IMR-90 (cell line): ENCODE measurements at regions not wholly inside any gene's neighbourhood (a gene's known extent, or its start where the extent isn't known, plus 50 kb on each side); places are given as distances from the start of the nearest gene placed in this dataset.

ENCODE experiments used
- ATAC-seq: fragments of 200-7000 bp; cut with Tn5 transposase; 2 replicates; pipeline ENCODE4 v1.9.1; 2020; ENCODE audit warnings: low read depth, mild to moderate bottlenecking, moderate library complexity
- BruUV-seq: library from RNA; stranded (reverse); fragments of 400-500 nt; replicated peaks from 2 replicates; lab custom pipeline; 2021; lab: Mats Ljungman, UMichigan
- CTCF ChIA-PET: fragments of 300-600 bp; formaldehyde crosslinking; extraction: SDS; loops from one replicate; lab custom pipeline; 2021; ENCODE audit warnings: antibody characterized with exemption; lab: Yijun Ruan, JAX
- POLR2A ChIA-PET: fragments of 300-600 bp; sonication (Branson Sonifier 250); formaldehyde crosslinking; loops from one replicate; lab custom pipeline; 2022; ENCODE audit warnings: antibody characterized with exemption; ENCODE audit not compliant: unreplicated experiment; lab: Charles Lee
- DNase-seq: peaks from one replicate; pipeline ENCODE4 v3.0.0; 2013
- H2AFZ ChIP-seq: replicated peaks from 2 replicates; pipeline ENCODE3; 2013; ENCODE audit warnings: low read length, mild to moderate bottlenecking; ENCODE audit not compliant: poor library complexity
- H2AK5ac ChIP-seq: 2 replicates; pipeline ENCODE4 v1.6.1; 2013; ENCODE audit warnings: low read depth, low read length, inconsistent platforms
- H2AK9ac ChIP-seq: replicated peaks from 2 replicates; pipeline ENCODE3; 2013; ENCODE audit warnings: mild to moderate bottlenecking, low read depth, low read length, moderate library complexity; ENCODE audit not compliant: poor library complexity
- H2BK120ac ChIP-seq: 2 replicates; pipeline ENCODE4 v1.6.1; 2013; ENCODE audit warnings: low read depth, low read length, inconsistent platforms
- H2BK15ac ChIP-seq: 3 replicates; pipeline ENCODE4 v1.6.1; 2013; ENCODE audit warnings: low read depth, low read length, inconsistent platforms
- H2BK20ac ChIP-seq: 2 replicates; pipeline ENCODE4 v1.6.1; 2013; ENCODE audit warnings: low read depth, mild to moderate bottlenecking, inconsistent platforms, low read length, moderate library complexity
- H2BK5ac ChIP-seq: 2 replicates; pipeline ENCODE4 v1.6.1; 2013; ENCODE audit warnings: mild to moderate bottlenecking, low read depth, low read length, inconsistent platforms; ENCODE audit not compliant: poor library complexity, severe bottlenecking
- H3K14ac ChIP-seq: replicated peaks from 2 replicates; pipeline ENCODE4 v1.6.1; 2013; ENCODE audit warnings: low read depth, low read length, inconsistent platforms
- H3K18ac ChIP-seq: 2 replicates; pipeline ENCODE4 v1.6.1; 2013; ENCODE audit warnings: low read depth, low read length, control low read depth
- H3K23ac ChIP-seq: 2 replicates; pipeline ENCODE4 v1.6.1; 2013; ENCODE audit warnings: low read depth, low read length, inconsistent platforms
- H3K27ac ChIP-seq: 2 replicates; pipeline ENCODE4 v1.5.1; 2013; ENCODE audit warnings: mild to moderate bottlenecking, control low read depth, low read length; ENCODE audit not compliant: insufficient read depth
- H3K27me3 ChIP-seq: 2 replicates; pipeline ENCODE4 v1.6.1; 2013; ENCODE audit warnings: low read length; ENCODE audit not compliant: control insufficient read depth, insufficient read depth
- H3K36me3 ChIP-seq: 2 replicates; pipeline ENCODE4 v1.6.1; 2013; ENCODE audit warnings: low read length, mixed read lengths; ENCODE audit not compliant: control insufficient read depth, insufficient read depth
- H3K4ac ChIP-seq: 2 replicates; pipeline ENCODE4 v1.6.1; 2013; ENCODE audit warnings: low read depth, low read length, inconsistent platforms
- H3K4me1 ChIP-seq: 2 replicates; pipeline ENCODE4 v1.6.1; 2013; ENCODE audit warnings: low read length, mixed read lengths; ENCODE audit not compliant: control insufficient read depth, insufficient read depth
- H3K4me2 ChIP-seq: 2 replicates; pipeline ENCODE4 v1.6.1; 2013; ENCODE audit warnings: low read depth, mild to moderate bottlenecking, control low read depth, low read length, moderate library complexity
- H3K4me3 ChIP-seq: 2 replicates; pipeline ENCODE4 v1.5.1; 2013; ENCODE audit warnings: low read depth, mild to moderate bottlenecking, control low read depth, low read length, moderate library complexity; ENCODE audit not compliant: insufficient read depth
- H3K56ac ChIP-seq: 2 replicates; pipeline ENCODE4 v1.6.1; 2013; ENCODE audit warnings: low read length, inconsistent platforms; ENCODE audit not compliant: insufficient read depth; ENCODE audit errors: extremely low read depth
- H3K79me1 ChIP-seq, 2 experiments: 2 replicates each; pipeline ENCODE4 v1.6.1; 2013; ENCODE audit warnings: low read length in 2 of 2, inconsistent platforms in 1 of 2, low read depth in 1 of 2
- H3K9ac ChIP-seq: 2 replicates; pipeline ENCODE4 v1.6.1; 2013; ENCODE audit warnings: low read depth, low read length, control low read depth
- H3K9me1 ChIP-seq: 2 replicates; pipeline ENCODE4 v1.6.1; 2013; ENCODE audit warnings: low read length, inconsistent platforms; ENCODE audit not compliant: insufficient read depth
- H3K9me3 ChIP-seq: 2 replicates; pipeline ENCODE4 v1.6.1; 2013; ENCODE audit warnings: low read length; ENCODE audit not compliant: control insufficient read depth, insufficient read depth
- H4K20me1 ChIP-seq: 2 replicates; pipeline ENCODE4 v1.6.1; 2013; ENCODE audit warnings: low read length, inconsistent platforms; ENCODE audit not compliant: insufficient read depth
- H4K5ac ChIP-seq: 2 replicates; pipeline ENCODE4 v1.6.1; 2013; ENCODE audit warnings: mild to moderate bottlenecking, low read depth, low read length, control low read depth
- H4K8ac ChIP-seq, 2 experiments: 2 replicates each; pipeline ENCODE4 v1.6.1; 2013; ENCODE audit warnings: low read depth in 2 of 2, low read length in 2 of 2, control low read depth in 1 of 2, inconsistent platforms in 1 of 2
- H4K91ac ChIP-seq: 2 replicates; pipeline ENCODE4 v1.6.1; 2013; ENCODE audit warnings: low read depth, low read length, inconsistent platforms; ENCODE audit not compliant: insufficient read depth
- BHLHE40 ChIP-seq: fragments of 150-350 bp; IDR thresholded peaks from 2 replicates; pipeline ENCODE4 v1.6.1; 2016; ENCODE audit warnings: mild to moderate bottlenecking, low read depth, low read length
- CHD1 ChIP-seq: IDR thresholded peaks from 2 replicates; pipeline ENCODE4 v1.6.1; 2012; ENCODE audit warnings: low read depth, low read length, improper control_type of control experiment
- MAFK ChIP-seq: IDR thresholded peaks from 2 replicates; pipeline ENCODE4 v1.6.1; 2012; ENCODE audit warnings: low read depth, low read length, improper control_type of control experiment
- NFE2L2 ChIP-seq: fragments of 150-350 bp; IDR thresholded peaks from 2 replicates; pipeline ENCODE4 v1.6.1; 2016; ENCODE audit warnings: low read depth, mild to moderate bottlenecking, low read length
- POLR2A ChIP-seq: IDR thresholded peaks from 2 replicates; pipeline ENCODE4 v1.6.1; 2012; ENCODE audit warnings: mild to moderate bottlenecking, low read depth, low read length
- WGBS, 2 experiments: methylation state at CpG; one replicate each; pipeline versions ENCODE4 v1.1.5 to v1.1.7; 2013; ENCODE audit warnings: missing lambda C conversion rate in 2 of 2; ENCODE audit not compliant: insufficient read length in 1 of 2; ENCODE audit errors: extremely low coverage in 2 of 2; 5-methylcytosine and 5-hydroxymethylcytosine counted together
- dilution Hi-C: fragments of 300-500 bp; cut with HindIII; formaldehyde crosslinking; loops from one replicate; pipeline ENCODE4 v1.14.3; 2018; ENCODE audit warnings: low sequenced_read_pairs; ENCODE audit not compliant: unreplicated experiment
- in situ Hi-C: fragments of 300-500 bp; cut with MboI; formaldehyde crosslinking; loops from 3 replicates; pipeline ENCODE4 v1.14.3; 2019; ENCODE audit warnings: low sequenced_read_pairs, inconsistent platforms, mixed read lengths
- intact Hi-C: fragments of 100-400 bp; cut with micrococcal nuclease; formaldehyde crosslinking; loops from 2 replicates; pipeline ENCODE4 v1.10.0; 2022
- TF ChIP-seq, protein P1 (sequence below): fragments of 150-350 bp; IDR thresholded peaks from 2 replicates; pipeline ENCODE4 v1.6.1; 2017; ENCODE audit warnings: mild to moderate bottlenecking, antibody characterized with exemption, low read length, low read depth

DNA sequence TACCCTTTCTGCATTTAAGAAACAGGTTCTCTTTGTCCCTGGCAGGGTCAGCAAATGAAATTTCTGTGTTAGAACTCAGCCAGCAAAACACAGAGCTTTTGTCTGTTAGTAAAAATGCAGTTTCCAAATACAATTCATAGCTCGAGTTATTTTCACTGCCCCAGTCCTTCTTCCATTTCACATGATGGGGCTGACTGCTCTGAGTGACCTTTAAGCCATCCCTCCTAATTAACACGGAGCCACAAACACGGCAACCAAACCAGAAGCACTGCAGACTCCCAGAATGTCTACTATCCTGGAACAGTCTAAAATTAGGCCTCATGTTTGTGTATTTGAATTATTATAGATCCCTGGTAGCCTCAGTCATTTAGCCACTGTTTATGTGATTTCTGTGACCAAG lies 99.1 kb upstream of the RGS4 start:
- Histone ChIP-seq H2AK5ac (no peak overlapping the region), H3K14ac (no peak overlapping the region), H3K18ac (peak overlapping the region; percentile 48; the same call in 1 of the 2 replicates), H3K56ac (no peak overlapping the region), H3K36me3 (no peaks in the 10 kb centered on the region), H3K9me1 (no peaks in the 10 kb centered on the region), H2BK5ac (no peak overlapping the region), H3K27me3 (no peaks in the 10 kb centered on the region), H3K9ac (no peak overlapping the region), H3K23ac (no peak overlapping the region), H2BK120ac (no peak overlapping the region), H4K91ac (no peak overlapping the region), H2BK20ac (no peak overlapping the region), H4K20me1 (no peaks in the 10 kb centered on the region), H3K4me2 (peak overlapping the region; percentile 33; the same call in 1 of the 2 replicates), H3K4me3 (no peak overlapping the region), H3K4ac (no peak overlapping the region), H3K27ac (no peak overlapping the region), H2BK15ac (peak overlapping the region; percentile 20; the same call in 1 of the 3 replicates), H3K9me3 (no peaks in the 10 kb centered on the region), H3K79me1 (no peaks in the 10 kb centered on the region), H4K8ac (peak overlapping the region in 1 of 2 experiments; percentile 5; a peak in 1 of 4 replicates), H2AFZ (no peak overlapping the region), H2AK9ac (no peak overlapping the region), H4K5ac (no peak overlapping the region), H3K4me1 (peaks cover 9% of the 10 kb centered on the region)
- intact Hi-C loops: no loop called here
- ChIA-PET POLR2A (no interaction called here), CTCF (interaction anchor here (0.8 kb wide), 1 partner anchor 99 kb away, joined by 3 read pairs; the partner anchor contains the start of gene RGS4)
- ATAC-seq (no peak), DNase-seq (no peak)
- TF ChIP-seq MAFK (no peak), BHLHE40 (no peak), POLR2A (no peak), NFE2L2 (no peak), CHD1 (no peak)
- TF ChIP-seq, protein P1, sequence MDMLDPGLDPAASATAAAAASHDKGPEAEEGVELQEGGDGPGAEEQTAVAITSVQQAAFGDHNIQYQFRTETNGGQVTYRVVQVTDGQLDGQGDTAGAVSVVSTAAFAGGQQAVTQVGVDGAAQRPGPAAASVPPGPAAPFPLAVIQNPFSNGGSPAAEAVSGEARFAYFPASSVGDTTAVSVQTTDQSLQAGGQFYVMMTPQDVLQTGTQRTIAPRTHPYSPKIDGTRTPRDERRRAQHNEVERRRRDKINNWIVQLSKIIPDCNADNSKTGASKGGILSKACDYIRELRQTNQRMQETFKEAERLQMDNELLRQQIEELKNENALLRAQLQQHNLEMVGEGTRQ: no peak
- BruUV-seq: no TSS peak
- dilution Hi-C loops: no loop called here
- in situ Hi-C loops: no loop called here
- WGBS, 2 experiments: no CpG with 5 or more reads among the region's 3 CpGs
